Hepatocyte (in vitro differentiated cells): ENCODE measurements at regions not wholly inside any gene's neighbourhood (a gene's known extent, or its start where the extent isn't known, plus 50 kb on each side); places are given as distances from the start of the nearest gene placed in this dataset.

ENCODE experiments used
- DNase-seq: peaks from one replicate; pipeline ENCODE4 v3.0.0-alpha.2; 2016; ENCODE audit warnings: low spot score
- H2AFZ ChIP-seq: fragments of 200-600 bp; sonication (generic); 2 replicates; pipeline ENCODE4 v1.6.0; 2016; ENCODE audit warnings: antibody characterized with exemption, mild to moderate bottlenecking
- H3K27ac ChIP-seq: fragments of 200-600 bp; sonication (generic); 2 replicates; pipeline ENCODE4 v1.5.1; 2016; ENCODE audit warnings: mild to moderate bottlenecking
- H3K27me3 ChIP-seq: fragments of 200-600 bp; sonication (generic); 2 replicates; pipeline ENCODE4 v1.6.1; 2016
- H3K36me3 ChIP-seq: fragments of 200-600 bp; sonication (generic); replicated peaks from 2 replicates; pipeline ENCODE4 v1.5.1; 2016; ENCODE audit warnings: low read depth; ENCODE audit not compliant: insufficient read depth
- H3K4me1 ChIP-seq: fragments of 200-600 bp; sonication (generic); 2 replicates; pipeline ENCODE4 v1.5.1; 2016; ENCODE audit warnings: mild to moderate bottlenecking, moderate library complexity; ENCODE audit not compliant: insufficient read depth
- H3K4me2 ChIP-seq: fragments of 200-600 bp; sonication (generic); 2 replicates; pipeline ENCODE4 v1.6.0; 2016
- H3K4me3 ChIP-seq: fragments of 200-600 bp; sonication (generic); 2 replicates; pipeline ENCODE4 v1.5.1; 2016; ENCODE audit warnings: mild to moderate bottlenecking
- H3K79me2 ChIP-seq: fragments of 200-600 bp; sonication (generic); 2 replicates; pipeline ENCODE4 v1.6.0; 2017; ENCODE audit warnings: mild to moderate bottlenecking
- H3K9me2 ChIP-seq: fragments of 200-600 bp; sonication (generic); replicated peaks from 2 replicates; pipeline ENCODE4 v1.6.0; 2017; ENCODE audit warnings: mild to moderate bottlenecking; ENCODE audit not compliant: insufficient read depth
- H3K9me3 ChIP-seq: fragments of 200-600 bp; sonication (generic); 2 replicates; pipeline ENCODE4 v1.5.1; 2016; ENCODE audit warnings: low read depth, mild to moderate bottlenecking
- H4K20me1 ChIP-seq: fragments of 200-600 bp; sonication (generic); 2 replicates; pipeline ENCODE4 v1.6.0; 2016; ENCODE audit warnings: mild to moderate bottlenecking; ENCODE audit not compliant: insufficient read depth, poor library complexity, severe bottlenecking
- CTCF ChIP-seq: fragments of 200-600 bp; sonication (generic); IDR thresholded peaks from 2 replicates; pipeline ENCODE4 v1.5.1; 2016; ENCODE audit warnings: antibody characterized with exemption, mild to moderate bottlenecking; ENCODE audit not compliant: poor library complexity
- EZH2 ChIP-seq: fragments of 200-600 bp; sonication (generic); IDR thresholded peaks from 2 replicates; pipeline ENCODE4 v1.6.1; 2016; ENCODE audit warnings: antibody characterized with exemption, mild to moderate bottlenecking, borderline replicate concordance
- EZH2phosphoT487 ChIP-seq: fragments of 200-600 bp; sonication (generic); IDR thresholded peaks from one replicate; pipeline ENCODE4 v1.6.1; 2018; ENCODE audit warnings: antibody characterized with exemption, mild to moderate bottlenecking, low read depth, moderate library complexity; ENCODE audit not compliant: unreplicated experiment, severe bottlenecking
- WGBS: methylation state at CpG from one replicate; pipeline ENCODE4 v1.1.6; 2016; ENCODE audit warnings: low lambda C conversion rate; ENCODE audit errors: missing lambda C conversion rate; 5-methylcytosine and 5-hydroxymethylcytosine counted together

GRCh38 chr5:124921694-124922093, 175.3 kb upstream of the ZNF608 start:
- H3K4me3 ChIP-seq: no peak overlapping the region
- H3K4me2 ChIP-seq: no peak overlapping the region
- peaks cover 15% of the 10 kb centered on the region for H3K4me1 ChIP-seq
- H3K79me2 ChIP-seq: no peaks in the 10 kb centered on the region
- H3K9me2 ChIP-seq: no peaks in the 10 kb centered on the region
- no peaks in the 10 kb centered on the region for H3K27me3 ChIP-seq
- 62% methylated on average over 4 of the region's 4 CpGs for WGBS
- TF ChIP-seq EZH2 (no peak), CTCF (no peak)
- no peaks in the 10 kb centered on the region for H4K20me1 ChIP-seq
- no peaks in the 10 kb centered on the region for H3K9me3 ChIP-seq
- H3K36me3 ChIP-seq: no peaks in the 10 kb centered on the region
- H3K27ac ChIP-seq: no peak overlapping the region
- no peak overlapping the region for H2AFZ ChIP-seq
- no peak for DNase-seq

GRCh38 chr5:124922255-124922975, 176.0 kb upstream of the ZNF608 start:
- H3K79me2 ChIP-seq: no peaks in the 10 kb centered on the region
- H3K4me1 ChIP-seq: peaks cover 15% of the 10 kb centered on the region
- no peak overlapping the region for H3K4me2 ChIP-seq
- no peaks in the 10 kb centered on the region for H3K36me3 ChIP-seq
- no peaks in the 10 kb centered on the region for H3K27me3 ChIP-seq
- WGBS: 31% methylated on average over 6 of the region's 6 CpGs
- no peak overlapping the region for H2AFZ ChIP-seq
- no peak overlapping the region for H3K4me3 ChIP-seq
- H3K27ac ChIP-seq: peak overlapping the region; percentile 9
- no peaks in the 10 kb centered on the region for H3K9me3 ChIP-seq
- H3K9me2 ChIP-seq: no peaks in the 10 kb centered on the region
- TF ChIP-seq CTCF: no peak
- TF ChIP-seq EZH2: no peak
- no peak for TF ChIP-seq EZH2phosphoT487
- H4K20me1 ChIP-seq: no peaks in the 10 kb centered on the region
- no peak for DNase-seq

GRCh38 chr5:124923131-124923530, 176.7 kb upstream of the ZNF608 start:
- Histone ChIP-seq H3K4me3 (no peak overlapping the region), H3K36me3 (no peaks in the 10 kb centered on the region), H3K79me2 (no peaks in the 10 kb centered on the region), H3K4me2 (no peak overlapping the region), H3K27me3 (no peaks in the 10 kb centered on the region), H2AFZ (no peak overlapping the region), H3K4me1 (peaks cover 15% of the 10 kb centered on the region), H3K9me2 (no peaks in the 10 kb centered on the region), H4K20me1 (no peaks in the 10 kb centered on the region), H3K9me3 (no peaks in the 10 kb centered on the region), H3K27ac (no peak overlapping the region)
- TF ChIP-seq EZH2phosphoT487: no peak
- 36% methylated on average over 1 of the region's 1 CpG for WGBS
- DNase-seq: peak; percentile 18

GRCh38 chr5:124924729-124925128, 178.3 kb upstream of the ZNF608 start:
- TF ChIP-seq EZH2phosphoT487: no peak
- TF ChIP-seq EZH2: no peak
- no peak for TF ChIP-seq CTCF
- no peak overlapping the region for H3K4me3 ChIP-seq
- no peaks in the 10 kb centered on the region for H3K27me3 ChIP-seq
- H3K4me2 ChIP-seq: no peak overlapping the region
- no peaks in the 10 kb centered on the region for H3K79me2 ChIP-seq
- no peak for DNase-seq
- H4K20me1 ChIP-seq: no peaks in the 10 kb centered on the region
- H3K9me3 ChIP-seq: no peaks in the 10 kb centered on the region
- H2AFZ ChIP-seq: no peak overlapping the region
- no peaks in the 10 kb centered on the region for H3K9me2 ChIP-seq
- WGBS: 100% methylated on average over 1 of the region's 1 CpG
- H3K36me3 ChIP-seq: no peaks in the 10 kb centered on the region
- no peak overlapping the region for H3K27ac ChIP-seq
- H3K4me1 ChIP-seq: peaks cover 15% of the 10 kb centered on the region
